ENCODE measurements at regions not wholly inside any gene's neighbourhood (a gene's known extent, or its start where the extent isn't known, plus 50 kb on each side); places are given as distances from the start of the nearest gene placed in this dataset.

DNA sequence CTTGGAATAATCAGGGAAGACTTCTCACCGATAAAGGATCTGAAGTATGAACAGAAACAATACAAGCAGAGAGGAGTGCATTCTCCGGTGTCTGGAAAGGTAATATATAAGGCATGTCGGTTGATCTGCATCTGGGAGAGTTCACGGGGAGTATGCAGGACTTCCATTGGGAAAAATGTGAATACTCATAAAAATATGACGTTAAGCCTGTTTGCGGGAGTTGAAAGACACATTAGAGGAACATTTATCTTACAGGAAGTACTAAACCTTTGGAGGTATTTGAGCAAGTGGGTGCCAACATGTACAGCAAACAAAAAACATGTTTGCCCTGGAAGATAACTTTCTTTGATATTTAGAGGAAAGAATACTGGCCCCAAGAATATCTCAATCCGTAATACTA is 286.8 kb downstream of the SLITRK6 start:
- no peaks in the 10 kb centered on the region for H3K36me3 ChIP-seq (ENCODE audit: control insufficient read depth in 1 of 2, insufficient read depth in 2 of 2, low read length in 2 of 2)
- H3K27ac ChIP-seq (ENCODE audit: low read depth, low read length), result no peak overlapping the region
- H3K4me1 ChIP-seq (ENCODE audit: control insufficient read depth in 1 of 2, insufficient read depth in 2 of 2, low read length in 2 of 2), result no peaks in the 10 kb centered on the region
- H3K4me3 ChIP-seq (ENCODE audit: low read depth in 1 of 2, low read length in 2 of 2), result no peak overlapping the region
- H3K9me3 ChIP-seq (ENCODE audit: control insufficient read depth in 1 of 2, low read length in 2 of 2), result peaks cover 3 to 8% of the 10 kb centered on the region in 2 donors
- no peaks in the 10 kb centered on the region for H3K27me3 ChIP-seq (ENCODE audit: control insufficient read depth in 1 of 2, insufficient read depth in 2 of 2, low read length in 2 of 2)
- no peak overlapping the region for H3K9ac ChIP-seq (ENCODE audit: low read depth in 1 of 2, low read length in 2 of 2)

DNA sequence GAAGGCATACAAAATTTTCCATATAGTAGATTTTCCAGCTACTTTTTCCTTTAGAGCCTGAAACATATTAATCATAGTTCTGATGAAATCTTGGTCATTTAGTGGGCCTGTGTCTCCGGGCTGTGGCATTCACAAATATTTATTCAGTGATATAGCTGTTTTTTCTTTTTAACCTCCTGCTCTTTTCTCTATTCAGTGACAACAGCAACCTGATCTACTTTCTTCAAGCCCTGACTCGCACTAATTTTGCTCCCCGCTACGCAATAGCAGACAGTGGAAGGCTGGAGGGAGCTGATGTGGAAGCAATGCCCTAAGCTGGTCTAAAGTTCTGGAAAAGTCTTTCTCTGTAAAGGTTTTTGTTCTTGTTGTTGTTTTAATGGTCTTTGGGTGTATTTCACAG is 289.7 kb downstream of the SLITRK6 start:
- H3K4me1 ChIP-seq (ENCODE audit: control insufficient read depth in 1 of 2, insufficient read depth in 2 of 2, low read length in 2 of 2), result no peaks in the 10 kb centered on the region
- no peak overlapping the region for H3K27ac ChIP-seq (ENCODE audit: low read depth, low read length)
- H3K9ac ChIP-seq (ENCODE audit: low read depth in 1 of 2, low read length in 2 of 2), result no peak overlapping the region

GRCh38 chr13:85508683-85509329 is 290.4 kb downstream of the SLITRK6 start:
- Histone ChIP-seq H3K27ac (ENCODE audit: low read depth, low read length) (no peak overlapping the region), H3K9ac (ENCODE audit: low read depth in 1 of 2, low read length in 2 of 2) (no peak overlapping the region), H3K4me3 (ENCODE audit: low read depth in 1 of 2, low read length in 2 of 2) (no peak overlapping the region)

More for the DNA sequence above, 289.7 kb downstream of the SLITRK6 start:
- no peaks in the 10 kb centered on the region for H3K27me3 ChIP-seq (ENCODE audit: control insufficient read depth in 1 of 2, insufficient read depth in 2 of 2, low read length in 2 of 2)
- H3K4me3 ChIP-seq (ENCODE audit: low read depth in 1 of 2, low read length in 2 of 2), result no peak overlapping the region
- H3K9me3 ChIP-seq (ENCODE audit: control insufficient read depth in 1 of 2, low read length in 2 of 2), result peaks cover 6% of the 10 kb centered on the region in 2 donors
- H3K36me3 ChIP-seq (ENCODE audit: control insufficient read depth in 1 of 2, insufficient read depth in 2 of 2, low read length in 2 of 2), result no peaks in the 10 kb centered on the region

DNA sequence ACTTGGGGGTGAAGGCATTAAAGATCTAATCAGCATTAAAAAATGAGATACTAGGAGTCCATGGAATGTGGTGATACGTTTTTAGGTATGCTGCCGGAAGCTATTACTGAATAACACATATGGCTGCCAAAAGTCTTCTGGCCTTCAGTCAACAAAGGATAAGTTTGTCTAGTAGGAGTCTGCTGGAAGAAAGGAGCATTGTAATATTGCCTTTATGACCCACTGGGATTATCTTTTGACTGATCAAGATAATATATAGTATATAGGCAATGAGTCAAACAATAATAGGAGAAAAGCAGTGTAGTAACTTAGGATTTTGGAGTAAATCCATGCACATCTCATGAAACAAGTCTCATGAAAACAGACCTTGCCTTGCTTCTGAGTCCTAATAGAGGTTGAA is 295.4 kb downstream of the SLITRK6 start:
- H3K4me1 ChIP-seq (ENCODE audit: control insufficient read depth in 1 of 2, insufficient read depth in 2 of 2, low read length in 2 of 2), result no peaks in the 10 kb centered on the region
- H3K9ac ChIP-seq (ENCODE audit: low read depth in 1 of 2, low read length in 2 of 2), result no peak overlapping the region
- peaks cover 3 to 17% of the 10 kb centered on the region in 2 donors for H3K9me3 ChIP-seq (ENCODE audit: control insufficient read depth in 1 of 2, low read length in 2 of 2)
- no peak overlapping the region for H3K4me3 ChIP-seq (ENCODE audit: low read depth in 1 of 2, low read length in 2 of 2)
- no peaks in the 10 kb centered on the region for H3K36me3 ChIP-seq (ENCODE audit: control insufficient read depth in 1 of 2, insufficient read depth in 2 of 2, low read length in 2 of 2)
- no peak overlapping the region for H3K27ac ChIP-seq (ENCODE audit: low read depth, low read length)
- H3K27me3 ChIP-seq (ENCODE audit: control insufficient read depth in 1 of 2, insufficient read depth in 2 of 2, low read length in 2 of 2), result no peaks in the 10 kb centered on the region

More at GRCh38 chr13:85508683-85509329, 290.4 kb downstream of the SLITRK6 start:
- Histone ChIP-seq H3K9me3 (ENCODE audit: control insufficient read depth in 1 of 2, low read length in 2 of 2) (peaks cover 6% of the 10 kb centered on the region in 2 donors), H3K27me3 (ENCODE audit: control insufficient read depth in 1 of 2, insufficient read depth in 2 of 2, low read length in 2 of 2) (no peaks in the 10 kb centered on the region), H3K36me3 (ENCODE audit: control insufficient read depth in 1 of 2, insufficient read depth in 2 of 2, low read length in 2 of 2) (no peaks in the 10 kb centered on the region), H3K4me1 (ENCODE audit: control insufficient read depth in 1 of 2, insufficient read depth in 2 of 2, low read length in 2 of 2) (no peaks in the 10 kb centered on the region)

- Histone ChIP-seq H3K4me3 (ENCODE audit: low read depth in 1 of 2, low read length in 2 of 2) (no peak overlapping the region), H3K9ac (ENCODE audit: low read depth in 1 of 2, low read length in 2 of 2) (no peak overlapping the region)
Observed at GRCh38 chr13:85501616-85502015, 297.6 kb downstream of the SLITRK6 start.

DNA sequence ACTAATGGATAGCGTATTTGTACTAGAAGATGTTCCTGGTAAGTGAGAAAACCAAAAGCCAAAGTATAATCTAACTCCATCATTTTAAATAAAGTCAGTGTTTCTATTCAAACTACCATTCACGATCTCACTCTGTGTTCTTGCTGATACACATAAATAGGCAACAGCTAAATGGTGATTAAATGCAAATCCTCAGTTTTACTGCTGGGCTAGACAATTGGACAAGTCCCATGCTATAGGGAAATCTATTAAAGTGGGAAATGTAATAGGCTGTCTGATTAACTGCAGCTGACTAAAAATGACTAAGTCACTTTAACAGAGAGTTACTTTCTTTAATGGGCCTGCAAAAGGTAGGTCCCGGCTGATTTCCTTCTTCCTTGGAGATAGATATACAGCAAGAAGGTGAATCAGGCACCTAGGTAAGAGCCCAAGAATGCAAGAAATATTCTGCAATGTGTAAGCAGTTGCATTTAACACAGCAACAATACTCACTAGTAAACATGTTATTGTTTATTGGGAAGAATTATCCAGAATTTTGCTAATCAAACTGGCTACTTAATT is 298.4 kb downstream of the SLITRK6 start:
- Histone ChIP-seq H3K9ac (ENCODE audit: low read depth in 1 of 2, low read length in 2 of 2) (no peak overlapping the region), H3K36me3 (ENCODE audit: control insufficient read depth in 1 of 2, insufficient read depth in 2 of 2, low read length in 2 of 2) (no peaks in the 10 kb centered on the region), H3K9me3 (ENCODE audit: control insufficient read depth in 1 of 2, low read length in 2 of 2) (peaks cover 0 to 20% of the 10 kb centered on the region in 2 donors), H3K27me3 (ENCODE audit: control insufficient read depth in 1 of 2, insufficient read depth in 2 of 2, low read length in 2 of 2) (no peaks in the 10 kb centered on the region), H3K27ac (ENCODE audit: low read depth, low read length) (no peak overlapping the region), H3K4me1 (ENCODE audit: control insufficient read depth in 1 of 2, insufficient read depth in 2 of 2, low read length in 2 of 2) (no peaks in the 10 kb centered on the region), H3K4me3 (ENCODE audit: low read depth in 1 of 2, low read length in 2 of 2) (no peak overlapping the region)

More at GRCh38 chr13:85501616-85502015, 297.6 kb downstream of the SLITRK6 start:
- Histone ChIP-seq H3K27me3 (ENCODE audit: control insufficient read depth in 1 of 2, insufficient read depth in 2 of 2, low read length in 2 of 2) (no peaks in the 10 kb centered on the region), H3K4me1 (ENCODE audit: control insufficient read depth in 1 of 2, insufficient read depth in 2 of 2, low read length in 2 of 2) (no peaks in the 10 kb centered on the region), H3K27ac (ENCODE audit: low read depth, low read length) (no peak overlapping the region), H3K36me3 (ENCODE audit: control insufficient read depth in 1 of 2, insufficient read depth in 2 of 2, low read length in 2 of 2) (no peaks in the 10 kb centered on the region), H3K9me3 (ENCODE audit: control insufficient read depth in 1 of 2, low read length in 2 of 2) (peaks cover 0 to 19% of the 10 kb centered on the region in 2 donors)

- Histone ChIP-seq H3K36me3 (ENCODE audit: control insufficient read depth in 1 of 2, insufficient read depth in 2 of 2, low read length in 2 of 2) (no peaks in the 10 kb centered on the region), H3K27ac (ENCODE audit: low read depth, low read length) (no peak overlapping the region), H3K4me3 (ENCODE audit: low read depth in 1 of 2, low read length in 2 of 2) (no peak overlapping the region), H3K4me1 (ENCODE audit: control insufficient read depth in 1 of 2, insufficient read depth in 2 of 2, low read length in 2 of 2) (no peaks in the 10 kb centered on the region), H3K9me3 (ENCODE audit: control insufficient read depth in 1 of 2, low read length in 2 of 2) (peaks cover 4 to 22% of the 10 kb centered on the region in 2 donors), H3K9ac (ENCODE audit: low read depth in 1 of 2, low read length in 2 of 2) (no peak overlapping the region), H3K27me3 (ENCODE audit: control insufficient read depth in 1 of 2, insufficient read depth in 2 of 2, low read length in 2 of 2) (no peaks in the 10 kb centered on the region)
Observed at GRCh38 chr13:85498774-85499173, 300.4 kb downstream of the SLITRK6 start.

- Histone ChIP-seq H3K9me3 (ENCODE audit: control insufficient read depth in 1 of 2, low read length in 2 of 2) (peaks cover 4 to 15% of the 10 kb centered on the region in 2 donors), H3K36me3 (ENCODE audit: control insufficient read depth in 1 of 2, insufficient read depth in 2 of 2, low read length in 2 of 2) (no peaks in the 10 kb centered on the region), H3K9ac (ENCODE audit: low read depth in 1 of 2, low read length in 2 of 2) (no peak overlapping the region), H3K27me3 (ENCODE audit: control insufficient read depth in 1 of 2, insufficient read depth in 2 of 2, low read length in 2 of 2) (no peaks in the 10 kb centered on the region), H3K27ac (ENCODE audit: low read depth, low read length) (no peak overlapping the region), H3K4me1 (ENCODE audit: control insufficient read depth in 1 of 2, insufficient read depth in 2 of 2, low read length in 2 of 2) (no peaks in the 10 kb centered on the region), H3K4me3 (ENCODE audit: low read depth in 1 of 2, low read length in 2 of 2) (no peak overlapping the region)
Observed at GRCh38 chr13:85497652-85498051, 301.6 kb downstream of the SLITRK6 start.

GRCh38 chr13:85492283-85492682 is 306.9 kb downstream of the SLITRK6 start:
- no peak overlapping the region for H3K9ac ChIP-seq (ENCODE audit: low read depth in 1 of 2, low read length in 2 of 2)
- no peaks in the 10 kb centered on the region for H3K4me1 ChIP-seq (ENCODE audit: control insufficient read depth in 1 of 2, insufficient read depth in 2 of 2, low read length in 2 of 2)
- no peak overlapping the region for H3K4me3 ChIP-seq (ENCODE audit: low read depth in 1 of 2, low read length in 2 of 2)
- H3K9me3 ChIP-seq (ENCODE audit: control insufficient read depth in 1 of 2, low read length in 2 of 2), result peaks cover 4 to 15% of the 10 kb centered on the region in 2 donors
- no peaks in the 10 kb centered on the region for H3K36me3 ChIP-seq (ENCODE audit: control insufficient read depth in 1 of 2, insufficient read depth in 2 of 2, low read length in 2 of 2)
- no peak overlapping the region for H3K27ac ChIP-seq (ENCODE audit: low read depth, low read length)
- H3K27me3 ChIP-seq (ENCODE audit: control insufficient read depth in 1 of 2, insufficient read depth in 2 of 2, low read length in 2 of 2), result no peaks in the 10 kb centered on the region

DNA sequence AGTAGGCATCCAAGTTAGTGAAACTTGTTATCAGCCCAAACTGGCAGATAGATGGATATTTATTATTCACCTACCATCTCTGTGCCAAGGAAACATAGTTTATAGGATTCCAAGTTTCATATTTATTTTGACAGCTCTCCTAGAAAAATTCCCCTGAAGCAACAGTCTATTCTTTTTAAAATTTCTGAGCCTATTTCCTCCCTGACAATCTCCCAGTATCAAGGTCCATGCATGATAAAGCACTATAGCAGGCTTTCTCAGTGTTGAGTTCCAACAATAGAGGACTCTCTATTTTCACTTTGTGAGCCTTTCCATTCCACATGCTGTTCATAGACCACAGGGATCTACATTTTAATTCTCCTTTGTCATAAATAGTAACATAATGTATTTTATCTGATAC is 312.6 kb downstream of the SLITRK6 start:
- H3K4me3 ChIP-seq (ENCODE audit: low read depth in 1 of 2, low read length in 2 of 2), result no peak overlapping the region
- no peaks in the 10 kb centered on the region for H3K36me3 ChIP-seq (ENCODE audit: control insufficient read depth in 1 of 2, insufficient read depth in 2 of 2, low read length in 2 of 2)

More for the DNA sequence above, 312.6 kb downstream of the SLITRK6 start:
- Histone ChIP-seq H3K4me1 (ENCODE audit: control insufficient read depth in 1 of 2, insufficient read depth in 2 of 2, low read length in 2 of 2) (no peaks in the 10 kb centered on the region), H3K27me3 (ENCODE audit: control insufficient read depth in 1 of 2, insufficient read depth in 2 of 2, low read length in 2 of 2) (no peaks in the 10 kb centered on the region), H3K9me3 (ENCODE audit: control insufficient read depth in 1 of 2, low read length in 2 of 2) (peaks cover 4 to 6% of the 10 kb centered on the region in 2 donors), H3K27ac (ENCODE audit: low read depth, low read length) (no peak overlapping the region), H3K9ac (ENCODE audit: low read depth in 1 of 2, low read length in 2 of 2) (no peak overlapping the region)

Measured in duodenal mucosa (tissue), 2 donors.